IMR-90 (cell line): ENCODE measurements at regions not wholly inside any gene's neighbourhood (a gene's known extent, or its start where the extent isn't known, plus 50 kb on each side); places are given as distances from the start of the nearest gene placed in this dataset.

Experiments
- ATAC-seq: fragments of 200-7000 bp; cut with Tn5 transposase; 2 replicates; pipeline ENCODE4 v1.9.1; 2020; ENCODE audit warnings: low read depth, mild to moderate bottlenecking, moderate library complexity
- BruUV-seq: library from RNA; stranded (reverse); fragments of 400-500 nt; replicated peaks from 2 replicates; lab custom pipeline; 2021; lab: Mats Ljungman, UMichigan
- CTCF ChIA-PET: fragments of 300-600 bp; formaldehyde crosslinking; extraction: SDS; loops from one replicate; lab custom pipeline; 2021; ENCODE audit warnings: antibody characterized with exemption; lab: Yijun Ruan, JAX
- POLR2A ChIA-PET: fragments of 300-600 bp; sonication (Branson Sonifier 250); formaldehyde crosslinking; loops from one replicate; lab custom pipeline; 2022; ENCODE audit warnings: antibody characterized with exemption; ENCODE audit not compliant: unreplicated experiment; lab: Charles Lee
- DNase-seq: peaks from one replicate; pipeline ENCODE4 v3.0.0; 2013
- H2AFZ ChIP-seq: replicated peaks from 2 replicates; pipeline ENCODE3; 2013; ENCODE audit warnings: low read length, mild to moderate bottlenecking; ENCODE audit not compliant: poor library complexity
- H2AK5ac ChIP-seq: 2 replicates; pipeline ENCODE4 v1.6.1; 2013; ENCODE audit warnings: low read depth, low read length, inconsistent platforms
- H2AK9ac ChIP-seq: replicated peaks from 2 replicates; pipeline ENCODE3; 2013; ENCODE audit warnings: mild to moderate bottlenecking, low read depth, low read length, moderate library complexity; ENCODE audit not compliant: poor library complexity
- H2BK120ac ChIP-seq: 2 replicates; pipeline ENCODE4 v1.6.1; 2013; ENCODE audit warnings: low read depth, low read length, inconsistent platforms
- H2BK15ac ChIP-seq: 3 replicates; pipeline ENCODE4 v1.6.1; 2013; ENCODE audit warnings: low read depth, low read length, inconsistent platforms
- H2BK20ac ChIP-seq: 2 replicates; pipeline ENCODE4 v1.6.1; 2013; ENCODE audit warnings: low read depth, mild to moderate bottlenecking, inconsistent platforms, low read length, moderate library complexity
- H2BK5ac ChIP-seq: 2 replicates; pipeline ENCODE4 v1.6.1; 2013; ENCODE audit warnings: mild to moderate bottlenecking, low read depth, low read length, inconsistent platforms; ENCODE audit not compliant: poor library complexity, severe bottlenecking
- H3K14ac ChIP-seq: replicated peaks from 2 replicates; pipeline ENCODE4 v1.6.1; 2013; ENCODE audit warnings: low read depth, low read length, inconsistent platforms
- H3K18ac ChIP-seq: 2 replicates; pipeline ENCODE4 v1.6.1; 2013; ENCODE audit warnings: low read depth, low read length, control low read depth
- H3K23ac ChIP-seq: 2 replicates; pipeline ENCODE4 v1.6.1; 2013; ENCODE audit warnings: low read depth, low read length, inconsistent platforms
- H3K27ac ChIP-seq: 2 replicates; pipeline ENCODE4 v1.5.1; 2013; ENCODE audit warnings: mild to moderate bottlenecking, control low read depth, low read length; ENCODE audit not compliant: insufficient read depth
- H3K27me3 ChIP-seq: 2 replicates; pipeline ENCODE4 v1.6.1; 2013; ENCODE audit warnings: low read length; ENCODE audit not compliant: control insufficient read depth, insufficient read depth
- H3K36me3 ChIP-seq: 2 replicates; pipeline ENCODE4 v1.6.1; 2013; ENCODE audit warnings: low read length, mixed read lengths; ENCODE audit not compliant: control insufficient read depth, insufficient read depth
- H3K4ac ChIP-seq: 2 replicates; pipeline ENCODE4 v1.6.1; 2013; ENCODE audit warnings: low read depth, low read length, inconsistent platforms
- H3K4me1 ChIP-seq: 2 replicates; pipeline ENCODE4 v1.6.1; 2013; ENCODE audit warnings: low read length, mixed read lengths; ENCODE audit not compliant: control insufficient read depth, insufficient read depth
- H3K4me2 ChIP-seq: 2 replicates; pipeline ENCODE4 v1.6.1; 2013; ENCODE audit warnings: low read depth, mild to moderate bottlenecking, control low read depth, low read length, moderate library complexity
- H3K4me3 ChIP-seq: 2 replicates; pipeline ENCODE4 v1.5.1; 2013; ENCODE audit warnings: low read depth, mild to moderate bottlenecking, control low read depth, low read length, moderate library complexity; ENCODE audit not compliant: insufficient read depth
- H3K56ac ChIP-seq: 2 replicates; pipeline ENCODE4 v1.6.1; 2013; ENCODE audit warnings: low read length, inconsistent platforms; ENCODE audit not compliant: insufficient read depth; ENCODE audit errors: extremely low read depth
- H3K79me1 ChIP-seq, 2 experiments: 2 replicates each; pipeline ENCODE4 v1.6.1; 2013; ENCODE audit warnings: low read length in 2 of 2, inconsistent platforms in 1 of 2, low read depth in 1 of 2
- H3K9ac ChIP-seq: 2 replicates; pipeline ENCODE4 v1.6.1; 2013; ENCODE audit warnings: low read depth, low read length, control low read depth
- H3K9me1 ChIP-seq: 2 replicates; pipeline ENCODE4 v1.6.1; 2013; ENCODE audit warnings: low read length, inconsistent platforms; ENCODE audit not compliant: insufficient read depth
- H3K9me3 ChIP-seq: 2 replicates; pipeline ENCODE4 v1.6.1; 2013; ENCODE audit warnings: low read length; ENCODE audit not compliant: control insufficient read depth, insufficient read depth
- H4K20me1 ChIP-seq: 2 replicates; pipeline ENCODE4 v1.6.1; 2013; ENCODE audit warnings: low read length, inconsistent platforms; ENCODE audit not compliant: insufficient read depth
- H4K5ac ChIP-seq: 2 replicates; pipeline ENCODE4 v1.6.1; 2013; ENCODE audit warnings: mild to moderate bottlenecking, low read depth, low read length, control low read depth
- H4K8ac ChIP-seq, 2 experiments: 2 replicates each; pipeline ENCODE4 v1.6.1; 2013; ENCODE audit warnings: low read depth in 2 of 2, low read length in 2 of 2, control low read depth in 1 of 2, inconsistent platforms in 1 of 2
- H4K91ac ChIP-seq: 2 replicates; pipeline ENCODE4 v1.6.1; 2013; ENCODE audit warnings: low read depth, low read length, inconsistent platforms; ENCODE audit not compliant: insufficient read depth
- BHLHE40 ChIP-seq: fragments of 150-350 bp; IDR thresholded peaks from 2 replicates; pipeline ENCODE4 v1.6.1; 2016; ENCODE audit warnings: mild to moderate bottlenecking, low read depth, low read length
- CEBPB ChIP-seq: IDR thresholded peaks from 2 replicates; pipeline ENCODE4 v1.6.1; 2012; ENCODE audit warnings: low read depth, low read length, improper control_type of control experiment
- CHD1 ChIP-seq: IDR thresholded peaks from 2 replicates; pipeline ENCODE4 v1.6.1; 2012; ENCODE audit warnings: low read depth, low read length, improper control_type of control experiment
- FOS ChIP-seq: fragments of 150-350 bp; IDR thresholded peaks from 2 replicates; pipeline ENCODE4 v1.6.1; 2016; ENCODE audit warnings: low read depth, low read length
- MAFK ChIP-seq: IDR thresholded peaks from 2 replicates; pipeline ENCODE4 v1.6.1; 2012; ENCODE audit warnings: low read depth, low read length, improper control_type of control experiment
- MAZ ChIP-seq: IDR thresholded peaks from 2 replicates; pipeline ENCODE4 v1.6.1; 2012; ENCODE audit warnings: low read depth, mild to moderate bottlenecking, low read length, improper control_type of control experiment, moderate library complexity, borderline replicate concordance
- NFE2L2 ChIP-seq: fragments of 150-350 bp; IDR thresholded peaks from 2 replicates; pipeline ENCODE4 v1.6.1; 2016; ENCODE audit warnings: low read depth, mild to moderate bottlenecking, low read length
- POLR2A ChIP-seq: IDR thresholded peaks from 2 replicates; pipeline ENCODE4 v1.6.1; 2012; ENCODE audit warnings: mild to moderate bottlenecking, low read depth, low read length
- RAD21 ChIP-seq: IDR thresholded peaks from 2 replicates; pipeline ENCODE4 v1.6.1; 2012; ENCODE audit warnings: low read length, improper control_type of control experiment
- RCOR1 ChIP-seq: IDR thresholded peaks from 2 replicates; pipeline ENCODE4 v1.6.1; 2012; ENCODE audit warnings: mild to moderate bottlenecking, low read length, improper control_type of control experiment; ENCODE audit not compliant: insufficient replicate concordance
- SMC3 ChIP-seq: fragments of 150-350 bp; IDR thresholded peaks from 2 replicates; pipeline ENCODE4 v1.6.1; 2016; ENCODE audit warnings: low read depth, mild to moderate bottlenecking, antibody characterized with exemption, low read length, moderate library complexity
- WGBS, 2 experiments: methylation state at CpG; one replicate each; pipeline versions ENCODE4 v1.1.5 to v1.1.7; 2013; ENCODE audit warnings: missing lambda C conversion rate in 2 of 2; ENCODE audit not compliant: insufficient read length in 1 of 2; ENCODE audit errors: extremely low coverage in 2 of 2; 5-methylcytosine and 5-hydroxymethylcytosine counted together
- dilution Hi-C: fragments of 300-500 bp; cut with HindIII; formaldehyde crosslinking; loops from one replicate; pipeline ENCODE4 v1.14.3; 2018; ENCODE audit warnings: low sequenced_read_pairs; ENCODE audit not compliant: unreplicated experiment
- in situ Hi-C: fragments of 300-500 bp; cut with MboI; formaldehyde crosslinking; loops from 3 replicates; pipeline ENCODE4 v1.14.3; 2019; ENCODE audit warnings: low sequenced_read_pairs, inconsistent platforms, mixed read lengths
- intact Hi-C: fragments of 100-400 bp; cut with micrococcal nuclease; formaldehyde crosslinking; loops from 2 replicates; pipeline ENCODE4 v1.10.0; 2022
- TF ChIP-seq, protein P1 (sequence below): fragments of 150-350 bp; IDR thresholded peaks from 2 replicates; pipeline ENCODE4 v1.6.1; 2017; ENCODE audit warnings: mild to moderate bottlenecking, antibody characterized with exemption, low read length, low read depth
- TF ChIP-seq, protein P2 (sequence below): fragments of 150-350 bp; IDR thresholded peaks from 2 replicates; pipeline ENCODE4 v1.6.1; 2016; ENCODE audit warnings: low read depth, mild to moderate bottlenecking, low read length, moderate library complexity, borderline replicate concordance
- TF ChIP-seq, protein P3 (sequence below): conservative IDR thresholded peaks from 2 replicates; pipeline ENCODE4 v1.5.1; 2012; ENCODE audit warnings: mild to moderate bottlenecking, low read depth, low read length, improper control_type of control experiment

DNA sequence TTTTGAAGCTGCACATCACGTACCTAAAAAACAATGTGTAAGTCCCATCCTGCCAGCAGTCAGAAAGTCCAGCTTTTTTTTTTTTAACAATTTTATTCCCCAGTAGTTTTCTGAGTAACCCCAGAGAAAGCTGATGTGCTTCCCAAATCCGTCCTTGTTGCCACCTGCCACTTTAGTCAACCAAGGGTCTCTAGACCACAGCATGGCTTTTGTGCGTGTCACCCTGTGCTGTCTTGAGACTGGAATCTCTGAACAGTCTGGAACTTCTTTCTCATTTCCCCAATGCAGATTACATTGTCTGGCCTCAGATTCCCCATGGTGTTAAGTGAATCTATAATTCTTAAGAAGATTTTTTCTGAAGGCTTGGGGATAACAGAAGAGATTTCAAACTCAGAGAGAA lies 289.2 kb upstream of the KLF12 start:
- Histone ChIP-seq H4K91ac (no peak overlapping the region), H2AFZ (no peak overlapping the region), H3K9ac (no peak overlapping the region), H2AK5ac (no peak overlapping the region), H2AK9ac (no peak overlapping the region), H3K27me3 (no peaks in the 10 kb centered on the region; the same call in 1 of the 2 replicates), H2BK15ac (no peak overlapping the region), H3K36me3 (no peaks in the 10 kb centered on the region), H3K4me1 (no peaks in the 10 kb centered on the region), H3K9me1 (no peaks in the 10 kb centered on the region), H3K18ac (no peak overlapping the region), H3K56ac (no peak overlapping the region), H3K4ac (no peak overlapping the region), H3K9me3 (no peaks in the 10 kb centered on the region), H2BK20ac (no peak overlapping the region), H2BK5ac (no peak overlapping the region), H3K4me2 (no peak overlapping the region), H4K8ac (no peak overlapping the region), H4K5ac (no peak overlapping the region), H3K14ac (no peak overlapping the region), H4K20me1 (no peaks in the 10 kb centered on the region), H3K79me1 (no peaks in the 10 kb centered on the region), H3K27ac (no peak overlapping the region), H2BK120ac (no peak overlapping the region), H3K4me3 (no peak overlapping the region), H3K23ac (no peak overlapping the region)
- in situ Hi-C loops: no loop called here
- TF ChIP-seq RAD21: no peak
- no peak for TF ChIP-seq POLR2A
- no peak for TF ChIP-seq MAFK
- TF ChIP-seq MAZ: no peak
- TF ChIP-seq, protein P1, sequence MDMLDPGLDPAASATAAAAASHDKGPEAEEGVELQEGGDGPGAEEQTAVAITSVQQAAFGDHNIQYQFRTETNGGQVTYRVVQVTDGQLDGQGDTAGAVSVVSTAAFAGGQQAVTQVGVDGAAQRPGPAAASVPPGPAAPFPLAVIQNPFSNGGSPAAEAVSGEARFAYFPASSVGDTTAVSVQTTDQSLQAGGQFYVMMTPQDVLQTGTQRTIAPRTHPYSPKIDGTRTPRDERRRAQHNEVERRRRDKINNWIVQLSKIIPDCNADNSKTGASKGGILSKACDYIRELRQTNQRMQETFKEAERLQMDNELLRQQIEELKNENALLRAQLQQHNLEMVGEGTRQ: no peak
- no peak for TF ChIP-seq FOS
- TF ChIP-seq, protein P2, sequence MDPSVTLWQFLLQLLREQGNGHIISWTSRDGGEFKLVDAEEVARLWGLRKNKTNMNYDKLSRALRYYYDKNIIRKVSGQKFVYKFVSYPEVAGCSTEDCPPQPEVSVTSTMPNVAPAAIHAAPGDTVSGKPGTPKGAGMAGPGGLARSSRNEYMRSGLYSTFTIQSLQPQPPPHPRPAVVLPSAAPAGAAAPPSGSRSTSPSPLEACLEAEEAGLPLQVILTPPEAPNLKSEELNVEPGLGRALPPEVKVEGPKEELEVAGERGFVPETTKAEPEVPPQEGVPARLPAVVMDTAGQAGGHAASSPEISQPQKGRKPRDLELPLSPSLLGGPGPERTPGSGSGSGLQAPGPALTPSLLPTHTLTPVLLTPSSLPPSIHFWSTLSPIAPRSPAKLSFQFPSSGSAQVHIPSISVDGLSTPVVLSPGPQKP: no peak
- no peak for TF ChIP-seq CEBPB
- TF ChIP-seq CHD1: no peak
- TF ChIP-seq BHLHE40: no peak
- TF ChIP-seq, protein P3, sequence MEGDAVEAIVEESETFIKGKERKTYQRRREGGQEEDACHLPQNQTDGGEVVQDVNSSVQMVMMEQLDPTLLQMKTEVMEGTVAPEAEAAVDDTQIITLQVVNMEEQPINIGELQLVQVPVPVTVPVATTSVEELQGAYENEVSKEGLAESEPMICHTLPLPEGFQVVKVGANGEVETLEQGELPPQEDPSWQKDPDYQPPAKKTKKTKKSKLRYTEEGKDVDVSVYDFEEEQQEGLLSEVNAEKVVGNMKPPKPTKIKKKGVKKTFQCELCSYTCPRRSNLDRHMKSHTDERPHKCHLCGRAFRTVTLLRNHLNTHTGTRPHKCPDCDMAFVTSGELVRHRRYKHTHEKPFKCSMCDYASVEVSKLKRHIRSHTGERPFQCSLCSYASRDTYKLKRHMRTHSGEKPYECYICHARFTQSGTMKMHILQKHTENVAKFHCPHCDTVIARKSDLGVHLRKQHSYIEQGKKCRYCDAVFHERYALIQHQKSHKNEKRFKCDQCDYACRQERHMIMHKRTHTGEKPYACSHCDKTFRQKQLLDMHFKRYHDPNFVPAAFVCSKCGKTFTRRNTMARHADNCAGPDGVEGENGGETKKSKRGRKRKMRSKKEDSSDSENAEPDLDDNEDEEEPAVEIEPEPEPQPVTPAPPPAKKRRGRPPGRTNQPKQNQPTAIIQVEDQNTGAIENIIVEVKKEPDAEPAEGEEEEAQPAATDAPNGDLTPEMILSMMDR: no peak
- TF ChIP-seq NFE2L2: no peak
- TF ChIP-seq SMC3: no peak
- TF ChIP-seq RCOR1: no peak
- 75% methylated on average over 1 of the region's 3 CpGs; no CpG with 5 or more reads in 1 of the 2 experiments for WGBS, 2 experiments
- CTCF ChIA-PET: no interaction called here
- intact Hi-C loops: no loop called here
- BruUV-seq: no TSS peak
- dilution Hi-C loops: no loop called here
- DNase-seq: no peak
- ATAC-seq: no peak
- POLR2A ChIA-PET: no interaction called here
